ENCODE measurements at regions not wholly inside any gene's neighbourhood (a gene's known extent, or its start where the extent isn't known, plus 50 kb on each side); places are given as distances from the start of the nearest gene placed in this dataset.

GRCh38 chr16:86673090-86673955 lies 95.0 kb downstream of the FOXL1 start:
- TF ChIP-seq ZFX (IDR thresholded peaks at IDR 0.05; ENCODE audit: borderline replicate concordance) (no peak), CTCF (IDR thresholded peaks at IDR 0.05) (no peak)

Measured in 22Rv1 (cell line).